ENCODE measurements at regions not wholly inside any gene's neighbourhood (a gene's known extent, or its start where the extent isn't known, plus 50 kb on each side); places are given as distances from the start of the nearest gene placed in this dataset.

DNA sequence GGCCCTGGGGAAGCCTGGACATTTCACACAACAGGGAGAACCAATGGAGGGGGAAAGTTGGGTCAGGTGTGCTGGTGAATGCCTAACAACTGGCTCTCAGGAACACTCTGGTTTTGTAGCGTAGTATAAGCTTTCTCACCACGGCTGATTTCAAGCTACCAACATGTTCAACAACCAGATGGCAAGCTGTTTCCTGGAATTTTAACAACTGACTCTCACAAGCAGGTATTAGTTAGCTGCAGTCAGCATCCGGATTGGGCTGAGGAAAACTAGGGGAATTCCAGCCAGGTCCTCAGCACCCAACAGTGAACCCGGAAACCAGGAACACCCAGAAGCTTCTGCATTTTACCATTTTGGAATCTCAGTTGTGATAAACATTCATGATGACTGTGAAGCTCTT is 162.3 kb upstream of the CAMK1G start:
- no peak for DNase-seq

DNA sequence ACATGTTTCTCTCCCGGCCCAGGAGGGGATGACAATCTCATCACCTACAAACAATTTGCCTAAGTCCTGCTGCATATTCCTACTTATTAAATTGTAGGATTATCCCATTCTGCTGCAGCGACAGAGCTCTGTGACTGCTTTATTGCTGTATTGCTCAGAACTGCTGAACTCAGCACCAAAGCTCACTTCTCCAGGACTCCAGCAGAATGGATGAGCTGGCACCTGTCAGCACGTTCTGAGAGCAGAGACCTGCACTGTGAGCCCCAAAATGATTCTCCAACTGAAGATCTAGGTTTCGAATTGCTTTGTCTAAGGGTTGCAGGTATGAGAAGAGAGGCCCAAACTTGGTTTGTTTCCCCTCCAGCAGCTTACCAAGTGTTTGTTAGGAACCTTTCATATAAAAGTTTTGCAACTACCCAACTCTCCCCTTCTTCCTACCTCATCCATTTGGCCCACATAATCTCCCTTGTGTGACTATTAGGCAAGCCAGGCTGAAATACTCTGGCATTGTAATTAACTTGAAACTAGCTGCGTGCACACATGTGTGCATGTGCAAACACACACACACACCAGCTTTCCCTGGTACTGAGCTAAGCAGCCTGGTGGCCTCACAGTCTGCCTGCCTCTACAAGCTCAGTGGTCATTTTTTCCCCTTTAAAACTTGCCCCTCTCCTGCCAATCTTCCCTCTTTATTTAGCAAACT is 161.4 kb upstream of the CAMK1G start:
- DNase-seq: no peak

DNA sequence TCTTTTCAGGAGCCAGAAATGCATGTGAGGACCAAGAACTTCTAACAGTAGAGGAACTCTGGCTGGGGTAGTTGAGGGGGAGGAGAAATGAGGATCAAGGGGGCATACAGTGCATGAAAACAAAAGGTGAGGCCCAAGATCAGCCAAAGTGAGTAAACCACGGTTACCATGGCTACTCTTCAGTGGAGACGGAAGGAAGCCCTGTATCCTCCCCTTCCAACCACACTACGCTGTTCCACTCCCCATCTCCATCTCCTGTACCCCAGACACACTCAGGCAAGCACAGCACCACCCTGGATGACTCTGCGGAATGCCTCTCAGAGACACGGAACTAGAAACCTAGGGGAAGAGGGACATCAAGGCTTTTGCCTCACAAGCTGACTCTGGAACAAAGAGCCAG is 157.6 kb upstream of the CAMK1G start:
- DNase-seq: no peak

DNA sequence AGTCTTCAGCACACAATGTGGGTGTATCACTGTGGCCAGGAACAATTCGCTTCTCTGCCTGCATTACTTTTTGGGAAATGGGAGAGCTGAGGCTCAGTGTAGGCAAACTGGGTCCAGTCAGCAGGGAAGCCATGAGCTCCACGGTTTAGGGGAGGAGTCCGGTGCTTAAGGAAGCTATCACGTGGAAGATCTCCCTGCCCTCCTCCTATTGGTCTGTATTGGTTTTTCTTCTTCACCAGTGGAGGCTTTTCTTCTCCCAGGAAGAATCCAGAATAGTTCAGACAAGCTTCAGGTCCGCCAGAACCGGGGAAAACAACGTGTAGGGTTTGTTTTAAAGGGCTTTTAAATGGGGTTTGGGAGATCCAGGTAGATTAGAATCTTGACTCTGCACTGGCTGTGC is 156.2 kb upstream of the CAMK1G start:
- no peak for DNase-seq

DNA sequence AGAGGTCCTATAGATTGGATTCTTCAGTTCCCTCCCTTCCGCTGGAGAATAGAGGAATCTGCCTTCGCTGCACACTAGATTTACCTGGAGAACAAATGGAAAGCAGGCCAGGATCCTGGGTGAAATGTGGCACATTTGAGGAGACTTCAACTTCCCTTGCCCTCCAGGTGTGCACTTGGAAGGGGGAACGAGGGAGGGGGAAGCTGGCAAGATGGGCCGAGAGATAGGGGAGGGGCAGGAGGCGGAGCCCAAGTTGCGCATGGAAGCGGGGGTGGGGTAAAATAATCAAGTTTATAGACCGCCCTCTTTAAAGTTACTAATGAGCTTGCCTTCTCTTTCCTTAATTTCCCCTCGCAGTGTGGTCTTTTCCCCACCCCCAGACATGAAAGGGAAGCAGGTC is 155.7 kb upstream of the CAMK1G start:
- no peak for DNase-seq

DNA sequence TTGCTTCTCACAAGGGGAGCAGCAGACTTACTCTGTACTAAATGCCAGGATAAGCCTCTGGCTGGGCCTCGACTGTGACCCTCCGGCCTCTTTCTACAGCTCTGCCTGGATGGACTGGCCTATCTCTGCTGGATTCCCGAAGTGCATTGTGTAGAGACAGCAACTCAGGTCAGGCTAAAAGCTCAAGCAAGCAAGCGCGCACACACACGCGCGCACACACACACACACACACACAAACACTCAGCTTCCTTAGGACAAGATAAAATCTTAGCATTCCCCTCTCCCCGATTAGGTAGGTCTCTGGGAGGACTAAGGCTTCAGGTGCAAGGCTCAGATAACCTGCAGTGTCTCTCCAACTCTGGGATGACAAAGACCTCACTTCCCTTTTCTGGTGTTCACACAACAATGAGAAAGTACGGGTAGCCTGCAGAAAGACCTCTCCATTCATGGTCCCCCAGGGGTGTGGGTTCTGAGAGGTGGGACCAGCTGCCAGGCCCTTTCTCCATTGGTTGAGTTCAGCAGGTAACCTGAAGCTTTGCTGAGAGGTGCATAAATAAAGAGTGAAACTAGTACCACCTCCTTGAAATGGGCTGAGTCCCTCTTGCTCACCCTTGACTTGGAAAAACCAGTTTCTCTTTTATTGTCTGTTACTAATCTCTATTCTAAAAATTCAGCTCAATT is 155.1 kb upstream of the CAMK1G start:
- peak in 1 of 3 donors; percentile 10 for DNase-seq

DNA sequence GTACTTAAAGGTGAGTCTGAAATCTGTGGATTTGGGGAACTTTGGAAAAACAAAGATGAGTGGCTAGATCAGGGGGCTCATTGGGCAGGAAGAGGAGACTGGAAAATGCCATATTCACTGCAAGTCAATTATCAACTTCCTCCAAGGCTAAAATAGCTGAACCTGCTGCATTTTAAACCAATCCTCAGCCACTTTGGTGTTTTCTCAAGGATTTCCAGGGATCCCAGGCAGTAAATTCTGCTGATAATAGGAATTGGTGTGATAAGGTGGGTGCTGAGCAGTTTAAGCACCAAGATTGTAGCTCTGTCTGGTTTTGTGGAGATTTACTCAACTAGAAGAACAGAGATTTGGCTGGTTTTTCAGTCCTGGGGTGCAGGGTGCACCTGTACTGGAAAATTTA is 153.9 kb upstream of the CAMK1G start:
- no peak for DNase-seq

DNA sequence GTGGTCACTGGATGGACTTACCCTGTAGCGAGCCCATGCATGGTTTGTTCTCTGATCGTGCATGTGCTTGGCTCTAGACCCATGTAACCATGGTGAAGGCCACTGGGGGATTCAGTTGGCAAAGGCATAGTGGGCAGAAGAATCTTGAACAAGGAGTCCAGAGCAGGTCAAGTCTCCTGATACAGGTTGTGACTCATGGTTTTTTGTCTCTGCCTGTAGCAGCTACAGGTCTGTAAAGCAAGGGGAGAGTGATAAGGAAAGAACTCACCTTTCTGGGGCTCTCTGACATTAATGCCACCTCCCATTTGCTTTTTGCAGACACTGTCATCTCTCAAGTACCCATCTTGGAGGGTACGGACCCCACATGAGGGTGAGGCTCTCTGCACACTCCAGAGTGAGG is 153.4 kb upstream of the CAMK1G start:
- DNase-seq: no peak

DNA sequence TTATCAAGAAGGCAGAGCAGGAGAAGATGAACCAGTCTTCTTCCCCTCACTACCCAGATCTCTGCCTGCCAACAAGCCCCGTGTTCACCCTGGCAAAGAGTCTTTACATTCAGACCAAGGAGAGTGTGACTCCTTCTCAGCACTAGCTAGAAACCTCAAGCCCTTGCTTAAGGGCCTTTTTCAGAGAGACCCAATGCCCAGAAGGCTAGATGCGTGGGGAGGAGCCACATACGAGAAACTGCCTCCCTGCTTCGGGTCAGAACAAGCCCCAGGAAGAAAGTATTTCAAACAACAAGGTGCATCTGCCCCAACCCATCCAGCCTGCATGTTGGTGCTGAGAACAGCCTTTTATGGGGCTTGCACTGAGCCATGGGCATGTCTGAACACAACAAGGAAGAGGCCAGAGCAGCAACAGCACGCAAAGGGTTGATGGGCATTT is 152.7 kb upstream of the CAMK1G start:
- peak in 1 of 3 donors; percentile 7 for DNase-seq

DNA sequence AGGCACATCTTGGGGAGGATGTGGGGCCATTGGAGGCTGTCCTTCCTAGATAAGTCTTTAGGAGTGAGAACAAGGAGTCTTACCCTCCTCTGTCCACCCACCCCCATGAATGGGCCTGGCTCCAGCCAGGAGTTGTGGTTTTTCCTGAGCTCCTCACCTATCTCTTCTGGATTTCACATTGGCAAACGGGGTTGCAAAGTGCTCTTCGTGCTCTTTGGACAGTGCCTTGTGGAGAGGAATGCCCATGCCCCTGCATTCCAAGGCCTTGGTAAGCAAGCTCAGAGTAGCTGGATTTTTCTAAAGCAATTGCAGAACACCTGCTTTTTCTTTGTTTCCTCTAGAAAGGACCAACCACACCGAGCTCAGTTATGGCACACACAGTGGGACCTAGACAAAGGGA is 152.1 kb upstream of the CAMK1G start:
- no peak for DNase-seq

DNA sequence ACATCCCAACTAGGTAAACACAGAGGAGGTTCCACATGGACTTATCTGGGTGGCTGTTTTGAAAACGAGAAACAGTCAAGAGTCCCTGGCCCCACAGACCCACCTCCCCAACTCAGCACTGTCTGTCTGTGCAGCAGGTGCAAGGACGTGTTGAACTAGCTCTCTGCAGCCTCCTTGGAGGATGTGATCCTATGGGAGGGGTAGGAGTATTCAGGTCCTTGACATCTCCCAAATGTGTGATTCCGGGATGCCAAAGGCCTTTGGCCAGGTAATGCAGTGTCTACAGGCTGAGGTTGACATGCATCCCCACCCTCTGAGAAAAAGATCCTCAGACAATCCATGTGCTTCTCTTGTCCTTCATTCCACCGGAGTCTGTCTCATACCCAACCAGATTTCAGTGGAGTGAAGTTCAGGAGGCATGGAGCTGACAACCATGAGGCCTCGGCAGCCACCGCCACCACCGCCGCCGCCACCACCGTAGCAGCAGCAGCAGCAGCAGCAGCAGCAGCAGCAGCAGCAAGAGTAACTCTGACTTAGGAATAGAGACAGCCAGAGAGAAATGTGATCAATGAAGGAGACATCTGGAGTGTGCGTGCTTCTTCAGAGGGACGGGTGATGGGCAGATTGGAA is 151.6 kb upstream of the CAMK1G start:
- DNase-seq: no peak

DNA sequence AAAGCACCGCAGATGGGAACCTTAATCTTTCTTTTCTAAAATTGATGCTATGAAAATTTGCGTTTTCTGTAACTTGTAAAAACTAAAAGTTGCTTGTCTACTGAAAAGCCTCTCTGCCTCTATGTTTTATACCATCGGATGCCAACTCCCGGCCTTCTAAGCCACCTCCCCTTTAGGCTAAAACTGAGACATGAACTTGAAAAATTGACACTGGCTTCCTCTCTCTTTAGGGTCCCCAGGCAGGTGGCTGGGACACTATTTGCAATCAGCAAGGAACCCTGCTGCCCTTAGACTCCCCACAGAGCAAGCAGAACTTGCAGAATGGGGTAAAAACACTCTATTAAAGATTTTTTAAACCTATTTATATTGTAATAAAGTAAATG is 151.1 kb upstream of the CAMK1G start:
- DNase-seq: no peak

DNA sequence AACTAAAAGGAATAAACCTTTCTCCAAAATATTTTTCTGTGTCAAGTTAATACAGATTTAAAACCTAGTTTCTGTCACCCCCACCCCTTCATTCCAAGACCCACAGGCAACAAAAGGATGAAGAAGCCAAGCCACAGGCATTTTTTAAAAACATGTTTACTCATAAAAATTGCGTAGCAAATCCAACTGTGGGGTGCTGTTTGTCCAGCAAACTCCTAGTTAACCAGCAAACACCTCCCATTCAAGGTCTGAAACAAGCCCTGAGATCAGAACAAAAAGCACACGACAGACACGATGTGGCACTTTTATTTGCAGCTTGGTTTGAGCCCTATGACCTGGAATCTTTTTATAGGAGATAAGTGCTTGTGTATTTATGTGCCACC is 149.9 kb upstream of the CAMK1G start:
- peak in 1 of 3 donors; percentile 5 for DNase-seq

DNA sequence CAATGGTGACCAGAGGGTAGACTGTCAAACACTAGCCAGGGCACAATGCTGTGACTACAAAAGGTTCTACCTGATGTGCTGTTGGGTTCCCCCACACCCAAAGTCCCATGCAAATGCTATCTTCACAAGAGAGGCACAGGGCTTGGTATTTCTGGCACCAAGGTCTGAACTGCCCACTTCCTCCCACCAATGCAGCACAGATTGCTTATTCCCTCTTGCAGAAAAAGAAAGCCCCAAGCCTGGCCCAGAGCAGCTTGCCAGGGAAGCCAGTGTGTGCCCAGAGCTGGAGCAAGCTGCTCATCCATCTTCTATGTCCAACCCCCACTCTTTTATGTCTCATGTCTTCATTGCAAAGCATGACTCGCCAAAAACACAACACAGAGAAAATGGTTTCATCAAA is 149.4 kb upstream of the CAMK1G start:
- peak in 2 of 3 donors; percentile 23 to 30 for DNase-seq

DNA sequence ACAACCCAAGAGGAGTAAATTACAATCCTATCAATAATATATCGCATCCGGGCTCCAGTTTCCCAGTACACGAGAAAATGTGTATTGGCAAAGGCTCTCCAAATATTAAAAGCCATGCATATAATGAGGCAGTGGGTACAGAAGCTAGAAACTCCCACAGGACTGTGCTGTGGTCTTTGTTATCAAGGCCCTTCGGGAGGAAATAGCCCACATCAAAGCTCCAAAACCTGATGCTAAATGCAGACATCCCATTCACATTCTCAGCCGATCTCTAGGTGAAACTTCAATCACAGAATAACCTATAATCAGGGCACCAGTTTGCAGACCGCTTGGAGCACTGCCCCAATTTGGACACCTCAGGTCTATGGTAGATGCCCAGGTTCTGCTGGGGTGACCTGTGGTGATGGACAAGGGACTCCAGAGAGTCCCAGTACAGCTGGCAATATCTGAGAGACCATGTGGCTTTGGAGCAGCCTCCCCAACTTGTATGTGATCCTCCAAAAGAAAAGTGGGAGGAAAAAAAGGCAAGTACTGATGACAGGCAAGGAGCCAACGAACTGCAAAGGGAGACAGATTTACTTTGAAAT is 148.8 kb upstream of the CAMK1G start:
- DNase-seq: no peak

DNA sequence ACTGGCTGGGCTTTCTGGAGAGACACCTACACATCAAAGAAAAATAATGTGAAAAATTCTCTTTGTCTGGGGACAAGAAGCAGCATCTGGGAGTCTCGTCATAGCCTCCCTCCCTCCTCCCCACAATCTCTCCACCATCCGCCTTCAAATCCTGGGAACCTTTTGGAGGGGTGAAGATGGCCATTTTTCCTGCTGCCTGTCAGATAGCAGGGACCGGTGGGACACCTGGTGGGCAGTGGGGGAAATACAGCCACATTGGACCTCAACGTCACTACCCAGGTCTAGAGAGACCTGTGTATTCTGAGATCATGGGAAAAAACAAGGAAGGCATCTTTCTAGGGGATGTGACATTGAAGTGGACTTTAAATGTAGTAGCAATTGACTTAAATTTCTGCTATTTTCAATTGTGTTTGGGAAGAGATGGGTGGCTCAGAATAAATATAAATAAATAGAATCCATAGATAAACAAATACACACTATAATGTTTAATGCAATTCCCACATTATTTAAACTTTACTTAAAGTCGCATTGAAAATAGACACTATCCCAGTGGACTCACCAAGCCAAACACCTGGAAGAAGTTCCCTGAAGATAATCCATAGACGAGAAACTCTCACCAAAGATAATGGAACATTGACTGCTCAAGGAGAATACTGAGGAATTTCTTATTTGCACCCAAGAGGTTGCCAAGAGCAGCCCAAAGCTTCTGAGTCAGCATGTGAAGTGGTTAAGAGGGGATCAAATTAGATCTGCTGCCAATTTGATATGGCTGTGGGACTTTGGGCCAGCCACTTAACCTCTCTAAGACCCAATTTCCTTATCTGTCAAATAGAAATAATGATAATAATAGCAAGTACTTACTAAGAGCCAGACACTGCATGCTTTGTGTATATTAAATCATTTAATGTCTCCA is 147.6 kb upstream of the CAMK1G start:
- DNase-seq: peak; percentile 76 to 79 (median 77)

DNA sequence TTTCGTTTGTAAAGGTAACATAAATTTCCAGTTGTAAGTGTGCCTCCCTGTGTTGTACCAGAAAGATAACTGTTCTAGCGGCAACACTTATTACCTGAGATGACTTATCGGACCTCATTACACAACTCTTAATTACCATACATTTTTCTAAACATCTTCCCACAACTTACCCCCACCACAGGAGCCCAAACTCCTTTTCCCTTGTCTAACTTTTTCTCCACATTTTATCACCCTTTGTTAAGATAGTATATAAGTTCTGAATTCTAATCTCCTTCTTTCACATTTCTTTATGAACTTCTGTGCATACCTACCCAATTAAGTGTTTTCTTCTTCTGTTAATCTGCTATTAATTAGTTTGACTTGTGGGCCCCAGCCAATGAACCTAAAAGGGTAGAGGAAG is 143.7 kb upstream of the CAMK1G start:
- DNase-seq: no peak

DNA sequence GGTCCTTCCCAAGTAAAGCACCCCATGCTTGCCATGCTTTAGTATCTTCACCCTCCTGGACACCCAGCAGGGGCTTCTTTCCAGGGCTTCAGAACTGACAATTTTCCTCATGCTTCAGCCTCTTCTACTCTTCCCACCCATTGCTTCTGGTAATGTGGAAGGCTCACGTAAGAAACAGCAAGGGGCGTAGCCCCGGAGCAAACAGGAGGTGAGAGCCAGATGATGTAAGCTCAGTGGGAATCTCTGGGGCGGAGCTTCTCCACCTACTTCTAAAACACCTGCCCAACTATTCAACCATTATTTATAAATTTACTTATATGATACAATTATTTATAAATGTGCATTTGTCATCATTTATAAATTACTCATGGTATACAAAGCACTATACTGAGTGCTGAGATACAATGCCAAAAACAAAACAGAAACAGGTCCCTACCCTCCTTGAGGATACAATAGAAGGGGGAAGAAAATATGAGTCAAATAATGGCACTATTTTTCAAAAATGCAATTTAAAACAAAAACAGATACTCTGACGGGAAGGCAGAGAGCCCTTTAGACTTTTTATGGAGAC is 140.1 kb upstream of the CAMK1G start:
- DNase-seq: no peak

DNA sequence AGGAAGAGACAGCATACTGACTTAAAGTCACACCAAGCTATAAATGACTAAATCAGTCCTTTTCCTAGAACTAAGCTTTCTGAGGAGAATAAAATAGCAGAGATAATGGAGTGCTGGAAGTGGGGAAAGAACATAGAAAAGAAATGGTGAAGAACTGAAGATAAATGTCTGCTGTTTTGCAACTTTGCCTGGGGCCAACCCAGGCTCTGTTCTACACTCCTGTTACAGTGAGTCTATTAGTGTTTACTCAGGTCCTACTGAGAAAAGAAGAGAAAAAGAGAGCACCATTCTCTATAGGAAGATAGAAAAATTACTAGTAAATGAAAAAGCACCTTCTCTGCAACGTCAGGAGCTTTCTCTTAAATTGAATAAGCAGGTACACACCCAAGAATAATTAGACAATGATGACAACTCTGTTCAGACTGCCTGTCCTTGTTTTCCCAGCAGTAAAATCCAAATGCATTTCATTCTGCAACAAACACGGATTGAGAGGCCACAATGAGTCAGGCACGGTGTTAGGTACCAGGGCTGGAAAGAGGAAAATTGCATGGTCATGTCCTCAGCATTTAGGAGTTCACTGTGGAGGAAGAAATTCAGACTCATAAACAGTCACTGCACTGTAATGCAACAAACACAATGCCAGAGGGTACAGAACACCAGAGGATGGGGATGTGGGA is 139.4 kb upstream of the CAMK1G start:
- peak in 1 of 3 donors; percentile 10 for DNase-seq

DNA sequence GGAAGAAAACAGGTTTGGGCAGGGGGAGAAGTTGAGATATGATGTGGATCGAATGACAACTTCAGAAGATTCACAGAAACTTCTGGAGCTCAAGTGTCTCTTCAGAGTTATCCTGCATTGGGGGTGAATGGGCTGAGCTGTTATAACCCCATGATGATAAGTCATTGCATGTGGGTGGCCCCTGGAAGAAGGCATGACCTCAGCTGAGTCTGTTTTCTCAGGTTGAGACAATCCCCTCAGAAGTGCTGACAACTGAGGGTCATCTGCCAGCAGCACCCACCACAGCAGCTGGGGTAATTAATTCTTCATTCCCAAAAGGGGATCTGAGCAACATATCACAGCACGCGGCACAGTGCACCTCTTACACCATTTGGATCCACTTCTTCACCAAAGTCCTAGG is 138.6 kb upstream of the CAMK1G start:
- DNase-seq: peak; percentile 46 to 59 (median 56)

DNA sequence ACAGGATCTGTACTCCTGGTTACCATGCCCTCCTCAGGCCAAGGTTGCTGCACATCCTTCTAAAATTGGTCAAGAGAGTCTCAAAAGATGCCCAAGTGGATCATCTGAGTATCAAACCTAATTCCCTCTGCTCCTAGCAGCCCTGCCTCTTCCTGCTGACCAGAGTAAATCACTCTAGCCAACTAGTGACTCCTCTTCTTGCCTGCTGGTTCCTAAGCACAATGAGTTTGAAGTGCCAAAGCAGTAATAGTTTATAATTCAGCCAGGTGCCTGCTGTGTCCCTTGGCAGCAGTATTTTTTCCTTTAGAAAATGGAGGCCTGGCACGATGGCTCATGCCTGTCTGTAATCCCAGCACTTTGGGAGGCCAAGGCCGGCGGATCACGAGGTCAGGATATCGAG is 137.9 kb upstream of the CAMK1G start:
- DNase-seq: peak in 1 of 3 donors; percentile 11

DNA sequence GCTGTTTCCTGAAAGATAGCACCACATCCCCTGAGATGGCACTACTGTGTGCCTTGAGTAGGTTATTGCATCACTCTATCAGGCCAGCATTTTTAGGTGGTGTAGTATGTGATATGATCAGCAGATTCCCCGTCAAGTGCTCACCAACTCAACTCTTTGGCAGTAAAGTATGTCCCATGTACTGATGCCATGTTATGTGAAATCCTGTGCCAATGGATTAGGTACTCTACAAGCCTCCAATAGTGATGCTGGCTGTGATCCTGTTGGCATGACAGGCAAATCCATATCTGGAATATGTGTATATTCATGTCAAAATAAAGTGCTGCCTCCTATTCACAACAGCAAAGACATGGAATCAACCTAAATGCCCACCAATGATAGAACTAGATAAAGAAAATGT is 137.2 kb upstream of the CAMK1G start:
- DNase-seq: no peak
